ENCODE measurements at regions not wholly inside any gene's neighbourhood (a gene's known extent, or its start where the extent isn't known, plus 50 kb on each side); places are given as distances from the start of the nearest gene placed in this dataset.

DNA sequence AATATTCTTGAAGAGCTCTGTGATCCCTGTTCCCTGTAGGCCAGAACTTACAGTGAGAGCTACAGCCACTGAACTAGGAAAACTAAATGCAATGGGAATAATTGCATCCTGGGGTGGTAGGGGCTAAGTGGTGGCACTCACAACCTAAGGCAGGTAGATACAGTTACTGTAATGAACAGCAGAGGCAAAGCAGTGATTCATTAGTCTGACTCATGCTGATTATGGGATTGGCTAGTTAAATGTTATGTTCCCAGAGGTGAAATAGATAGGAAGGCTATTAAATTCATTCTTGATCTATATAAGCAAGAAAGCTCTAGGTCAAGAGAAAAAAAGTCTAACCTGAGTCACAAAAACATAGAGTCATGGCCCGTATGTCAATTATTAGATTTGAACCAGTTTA, 173.1 kb upstream of the MALRD1 start:
- no peaks in the 10 kb centered on the region for H4K20me1 ChIP-seq (ENCODE audit: insufficient read depth, low read length)
- CTCF ChIA-PET (ENCODE audit: unreplicated experiment), result no interaction called here
- no peaks in the 10 kb centered on the region for H3K9me3 ChIP-seq (ENCODE audit: low read length)
- no peak overlapping the region for H3K4me2 ChIP-seq (ENCODE audit: low read length)
- TF ChIP-seq EZH2phosphoT487 (IDR thresholded peaks at IDR 0.05; ENCODE audit: borderline replicate concordance, low read depth, low read length) (no peak), CTCF (conservative IDR thresholded peaks at IDR 0.05; ENCODE audit: low read length) (no peak)
- no peaks in the 10 kb centered on the region for H3K79me2 ChIP-seq (ENCODE audit: insufficient read depth, low read depth, low read length)
- intact Hi-C loops (cut with micrococcal nuclease; ENCODE audit: unreplicated experiment), result no loop called here
- BruUV-seq (replicated peaks), result no TSS peak
- DNase-seq (ENCODE audit: low spot score), result no peak
- POLR2A ChIA-PET, result interaction anchor here (0.5 to 0.6 kb wide), 2 partner anchors 17 to 474 kb away, joined by 3 to 4 read pairs; no protein-coding TSS in a partner anchor
- no peaks in the 10 kb centered on the region for H3K36me3 ChIP-seq (ENCODE audit: insufficient read depth, low read length)
- no peak overlapping the region for H3K27ac ChIP-seq (ENCODE audit: low read depth, low read length, poor library complexity, severe bottlenecking)
- no peak overlapping the region for H2AFZ ChIP-seq (ENCODE audit: low read length)
- H3K4me1 ChIP-seq (ENCODE audit: insufficient read depth, low read length, poor library complexity, severe bottlenecking), result no peaks in the 10 kb centered on the region
- no peaks in the 10 kb centered on the region for H3K9me2 ChIP-seq (ENCODE audit: insufficient read depth, low read length)
- no peak overlapping the region for H3K4me3 ChIP-seq (ENCODE audit: low read depth, low read length, poor library complexity, severe bottlenecking)

DNA sequence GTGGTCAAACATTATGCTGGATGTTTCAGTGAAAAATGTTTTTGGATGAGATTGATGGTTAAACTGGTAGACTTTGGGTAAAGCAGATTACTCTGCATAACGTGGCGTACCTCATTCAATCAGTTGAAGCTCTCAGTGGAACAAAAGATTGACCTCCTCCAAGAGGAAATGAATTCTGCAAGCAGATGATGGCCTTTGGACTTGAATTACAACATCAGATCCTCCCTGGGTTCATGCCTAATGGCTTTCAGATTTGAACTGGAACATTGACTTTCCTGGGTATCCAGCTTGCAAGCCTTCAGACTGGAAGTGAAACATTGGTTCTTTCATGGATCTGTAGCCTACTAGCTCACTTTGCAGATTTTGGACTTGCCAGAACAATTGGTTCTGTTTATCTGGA, 169.3 kb upstream of the MALRD1 start:
- H4K20me1 ChIP-seq (ENCODE audit: insufficient read depth, low read length), result no peaks in the 10 kb centered on the region
- no peak overlapping the region for H3K27ac ChIP-seq (ENCODE audit: low read depth, low read length, poor library complexity, severe bottlenecking)
- H3K4me3 ChIP-seq (ENCODE audit: low read depth, low read length, poor library complexity, severe bottlenecking), result no peak overlapping the region
- no peaks in the 10 kb centered on the region for H3K4me1 ChIP-seq (ENCODE audit: insufficient read depth, low read length, poor library complexity, severe bottlenecking)
- CTCF ChIA-PET (ENCODE audit: unreplicated experiment), result no interaction called here
- no peaks in the 10 kb centered on the region for H3K9me2 ChIP-seq (ENCODE audit: insufficient read depth, low read length)
- no peaks in the 10 kb centered on the region for H3K79me2 ChIP-seq (ENCODE audit: insufficient read depth, low read depth, low read length)
- H3K9me3 ChIP-seq (ENCODE audit: low read length), result no peaks in the 10 kb centered on the region
- no peak for DNase-seq (ENCODE audit: low spot score)
- no TSS peak for BruUV-seq (replicated peaks)
- H2AFZ ChIP-seq (ENCODE audit: low read length), result no peak overlapping the region
- POLR2A ChIA-PET, result no interaction called here
- no peak overlapping the region for H3K4me2 ChIP-seq (ENCODE audit: low read length)
- no peaks in the 10 kb centered on the region for H3K36me3 ChIP-seq (ENCODE audit: insufficient read depth, low read length)
- intact Hi-C loops (cut with micrococcal nuclease; ENCODE audit: unreplicated experiment), result no loop called here
- no peak for TF ChIP-seq EZH2phosphoT487 (IDR thresholded peaks at IDR 0.05; ENCODE audit: borderline replicate concordance, low read depth, low read length)
- no peak for TF ChIP-seq CTCF (conservative IDR thresholded peaks at IDR 0.05; ENCODE audit: low read length)

DNA sequence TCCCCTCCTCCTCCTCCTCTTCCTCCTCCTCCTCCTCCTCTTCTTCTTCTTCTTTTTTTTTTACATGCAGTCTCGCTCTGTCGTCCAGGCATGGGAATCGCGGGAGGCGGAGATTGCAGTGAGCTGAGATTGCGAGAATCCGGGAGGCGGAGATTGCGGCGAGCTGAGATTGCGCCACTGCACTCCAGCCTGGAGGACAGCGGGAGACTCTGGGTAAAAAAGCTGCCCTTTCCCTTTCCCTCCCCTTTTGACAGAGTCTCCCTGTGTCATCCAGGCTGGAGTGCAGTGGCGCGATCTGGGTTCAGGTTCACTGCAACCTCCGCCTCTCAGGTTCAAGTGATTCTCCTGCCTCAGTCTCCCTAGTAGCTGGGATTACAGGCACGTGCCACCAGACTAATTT, 168.1 kb upstream of the MALRD1 start:
- no peaks in the 10 kb centered on the region for H3K4me1 ChIP-seq (ENCODE audit: insufficient read depth, low read length, poor library complexity, severe bottlenecking)
- BruUV-seq (replicated peaks), result no TSS peak
- no peak overlapping the region for H2AFZ ChIP-seq (ENCODE audit: low read length)
- intact Hi-C loops (cut with micrococcal nuclease; ENCODE audit: unreplicated experiment), result no loop called here
- no peaks in the 10 kb centered on the region for H3K9me2 ChIP-seq (ENCODE audit: insufficient read depth, low read length)
- no peak for TF ChIP-seq CTCF (conservative IDR thresholded peaks at IDR 0.05; ENCODE audit: low read length)
- no peak for TF ChIP-seq EZH2phosphoT487 (IDR thresholded peaks at IDR 0.05; ENCODE audit: borderline replicate concordance, low read depth, low read length)
- no peak for DNase-seq (ENCODE audit: low spot score)
- POLR2A ChIA-PET, result interaction anchor here (0.7 kb wide), 1 partner anchor 212 kb away, joined by 4 read pairs; no protein-coding TSS in a partner anchor
- no peak overlapping the region for H3K4me2 ChIP-seq (ENCODE audit: low read length)
- H3K4me3 ChIP-seq (ENCODE audit: low read depth, low read length, poor library complexity, severe bottlenecking), result no peak overlapping the region
- H3K36me3 ChIP-seq (ENCODE audit: insufficient read depth, low read length), result no peaks in the 10 kb centered on the region
- H3K79me2 ChIP-seq (ENCODE audit: insufficient read depth, low read depth, low read length), result no peaks in the 10 kb centered on the region
- no peaks in the 10 kb centered on the region for H3K9me3 ChIP-seq (ENCODE audit: low read length)
- no peaks in the 10 kb centered on the region for H4K20me1 ChIP-seq (ENCODE audit: insufficient read depth, low read length)
- CTCF ChIA-PET (ENCODE audit: unreplicated experiment), result no interaction called here
- no peak overlapping the region for H3K27ac ChIP-seq (ENCODE audit: low read depth, low read length, poor library complexity, severe bottlenecking)
